K562 (cell line): ENCODE measurements at regions not wholly inside any gene's neighbourhood (a gene's known extent, or its start where the extent isn't known, plus 50 kb on each side); places are given as distances from the start of the nearest gene placed in this dataset.
A peak's percentile ranks its signal among the peaks of the same experiment; 100 is the strongest.

ENCODE experiments used
- ATAC-seq: fragments of 200-7000 bp; cut with Tn5 transposase; 3 replicates; pipeline ENCODE4 v1.9.1; 2020; ENCODE audit warnings: moderate library complexity
- BruUV-seq: library from RNA; stranded (reverse); fragments of 400-500 nt; replicated peaks from 2 replicates; lab custom pipeline; 2021; lab: Mats Ljungman, UMichigan
- CTCF ChIA-PET: fragments of 300-600 bp; formaldehyde crosslinking; extraction: SDS; loops from one replicate; lab custom pipeline; 2021; ENCODE audit warnings: low intra/inter-chr PET ratio; lab: Yijun Ruan, JAX
- POLR2A ChIA-PET: fragments of 300-600, 350-650 bp; sonication (Branson Sonifier 250); formaldehyde crosslinking; extraction: SDS; loops from one replicate; lab custom pipeline; 2021; ENCODE audit warnings: antibody characterized with exemption, inconsistent platforms; lab: Yijun Ruan, JAX
- DNase-seq, 4 experiments: peaks; one replicate each; pipeline versions ENCODE4 v3.0.0 to v3.0.0-alpha.2; 2011 to 2018; ENCODE audit warnings: low spot score in 3 of 4, mixed read lengths in 3 of 4; ENCODE audit errors: extremely low read depth in 1 of 4
- FAIRE-seq: peaks from 2 replicates; lab custom pipeline; 2011; peaks lifted over from hg19 to GRCh38; lab: Jason Lieb, UNC
- H2AFZ ChIP-seq: 2 replicates; pipeline ENCODE4 v1.6.0; 2011; ENCODE audit warnings: low read depth, low read length, control low read depth, inconsistent platforms
- H3K27ac ChIP-seq: fragments of 200-600 bp; 3 replicates; pipeline ENCODE4 v1.8.0; 2011; ENCODE audit warnings: low read depth, mild to moderate bottlenecking, control low read depth, inconsistent platforms, low read length, moderate library complexity, mixed read lengths; ENCODE audit errors: extremely low read depth
- H3K27me3 ChIP-seq, 2 experiments: fragments of 300-600 bp in 1 of 2; 2 replicates in 1 of 2; 3 replicates in 1 of 2; pipeline versions ENCODE4 v1.6.0 to v1.8.0; 2011; ENCODE audit warnings: inconsistent platforms in 2 of 2, low read length in 2 of 2, mild to moderate bottlenecking in 1 of 2, mixed read lengths in 1 of 2, moderate library complexity in 1 of 2; ENCODE audit not compliant: control insufficient read depth in 2 of 2, insufficient read depth in 2 of 2
- H3K36me3 ChIP-seq: fragments of 300-600 bp; 3 replicates; pipeline ENCODE4 v1.8.0; 2011; ENCODE audit warnings: mild to moderate bottlenecking, low read length, inconsistent platforms; ENCODE audit not compliant: control insufficient read depth, insufficient read depth
- H3K4me1 ChIP-seq, 2 experiments: fragments of 200-600 bp in 1 of 2; replicated peaks in 1 of 2; 2 replicates in 1 of 2; 3 replicates in 1 of 2; pipeline versions ENCODE4 v1.5.1 to v1.8.0; 2011; ENCODE audit warnings: inconsistent platforms in 2 of 2, low read length in 2 of 2, mild to moderate bottlenecking in 1 of 2, mixed read lengths in 1 of 2, moderate library complexity in 1 of 2; ENCODE audit not compliant: control insufficient read depth in 2 of 2, insufficient read depth in 2 of 2
- H3K4me2 ChIP-seq: 2 replicates; pipeline ENCODE4 v1.6.1; 2011; ENCODE audit warnings: low read length, control low read depth, inconsistent platforms, mixed read lengths; ENCODE audit not compliant: insufficient read depth
- H3K4me3 ChIP-seq: fragments of 200-600 bp; sonication (generic), shearing (Covaris generic); 2 replicates; pipeline ENCODE4 v1.5.1; 2016; ENCODE audit warnings: control low read depth, inconsistent platforms
- H3K79me2 ChIP-seq: fragments of 200-600 bp; 3 replicates; pipeline ENCODE4 v1.8.0; 2011; ENCODE audit warnings: low read length, inconsistent platforms; ENCODE audit not compliant: control insufficient read depth, insufficient read depth
- H3K9ac ChIP-seq, 2 experiments: 2 replicates each; pipeline versions ENCODE4 v1.6.0 to v1.6.1; 2011; ENCODE audit warnings: low read depth in 2 of 2, low read length in 2 of 2, control low read depth in 1 of 2, inconsistent platforms in 1 of 2, mild to moderate bottlenecking in 1 of 2, mixed read lengths in 1 of 2; ENCODE audit not compliant: insufficient read depth in 1 of 2
- H3K9me1 ChIP-seq: one replicate; pipeline ENCODE4 v1.6.0; 2011; ENCODE audit warnings: inconsistent platforms, mild to moderate bottlenecking, low read length, moderate library complexity; ENCODE audit not compliant: control insufficient read depth, insufficient read depth
- H3K9me3 ChIP-seq: replicated peaks from 2 replicates; pipeline ENCODE4 v1.5.1; 2011; ENCODE audit warnings: low read depth, low read length, inconsistent platforms; ENCODE audit not compliant: control insufficient read depth, insufficient read depth
- H4K20me1 ChIP-seq: replicated peaks from 2 replicates; pipeline ENCODE4 v1.6.1; 2011; ENCODE audit warnings: low read length, inconsistent platforms, mixed read lengths; ENCODE audit not compliant: control insufficient read depth, insufficient read depth
- ETS2 ChIP-seq: IDR thresholded peaks from 2 replicates; pipeline ENCODE4 v1.6.1; 2016; ENCODE audit warnings: borderline replicate concordance, missing genetic modification characterization, mild to moderate bottlenecking, moderate library complexity, missing compliant biosample characterization; ENCODE audit not compliant: poor library complexity, severe bottlenecking
- ETV6 ChIP-seq, 3 experiments: fragments of 150-350 bp in 1 of 3; sonication (generic) in 1 of 3; formaldehyde crosslinking in 1 of 3; IDR thresholded peaks; 2 replicates each; pipeline versions ENCODE4 v1.6.1 to v1.8.0; 2014 to 2022; ENCODE audit warnings: borderline replicate concordance in 2 of 3, low read depth in 2 of 3, antibody characterized with exemption in 1 of 3, low read length in 1 of 3, mild to moderate bottlenecking in 1 of 3, missing genetic modification reagents in 1 of 3
- GTF2B ChIP-seq: IDR thresholded peaks from 2 replicates; pipeline ENCODE4 v1.6.1; 2011; ENCODE audit not compliant: insufficient read length; ENCODE audit errors: extremely low read depth
- MECOM ChIP-seq: fragments of 250-450 bp; sonication (Bioruptor Pico); IDR thresholded peaks from 2 replicates; pipeline ENCODE4 v1.8.0; 2022; ENCODE audit warnings: inconsistent platforms
- PATZ1 ChIP-seq: fragments of 250-450 bp; sonication (Bioruptor Pico); IDR thresholded peaks from 2 replicates; pipeline ENCODE4 v1.5.0; 2020; ENCODE audit warnings: mild to moderate bottlenecking, borderline replicate concordance
- PML ChIP-seq: IDR thresholded peaks from 2 replicates; pipeline ENCODE4 v1.6.1; 2012; ENCODE audit warnings: low read length, inconsistent platforms
- ZFP30 ChIP-seq: fragments of 250-450 bp; sonication (Bioruptor Pico); IDR thresholded peaks from 2 replicates; pipeline ENCODE4 v1.8.0; 2022; ENCODE audit warnings: moderate library complexity, mild to moderate bottlenecking, inconsistent platforms, borderline replicate concordance
- ZKSCAN3 ChIP-seq: fragments of 250-450 bp; sonication (Bioruptor Pico); IDR thresholded peaks from 2 replicates; pipeline ENCODE4 v1.4.0; 2020
- ZNF253 ChIP-seq: fragments of 250-450 bp; sonication (Bioruptor Pico); conservative IDR thresholded peaks from 2 replicates; pipeline ENCODE4 v1.6.1; 2021; ENCODE audit warnings: mild to moderate bottlenecking
- ZNF316 ChIP-seq: fragments of 450-650 bp; IDR thresholded peaks from 2 replicates; pipeline ENCODE4 v1.6.1; 2016
- ZSCAN29 ChIP-seq: fragments of 450-650 bp; IDR thresholded peaks from 2 replicates; pipeline ENCODE4 v1.6.1; 2017
- WGBS: fragments of 100-300 bp; shearing (Covaris generic); methylation state at CpG from one replicate; pipeline ENCODE4 v1.1.6; 2016; ENCODE audit warnings: low coverage, mixed read lengths; ENCODE audit not compliant: insufficient coverage; ENCODE audit errors: missing lambda C conversion rate; 5-methylcytosine and 5-hydroxymethylcytosine counted together
- in situ Hi-C: fragments of 300-500 bp; cut with MboI; formaldehyde crosslinking; loops from 4 replicates; pipeline ENCODE4 v1.15.0; 2018; ENCODE audit warnings: inconsistent platforms, mixed read lengths
- intact Hi-C: fragments of 100-400 bp; cut with micrococcal nuclease; formaldehyde crosslinking; loops from 2 replicates; pipeline ENCODE4 v1.14.2; 2022

GRCh38 chr7:84294847-84295455 lies 100.4 kb upstream of the SEMA3A start:
- H3K27ac ChIP-seq, result no peak overlapping the region
- in situ Hi-C loops, result no loop called here
- TF ChIP-seq ZNF316 (peak; percentile 45; the same call in 1 of the 2 replicates), ZSCAN29 (no peak)
- H3K4me3 ChIP-seq, result no peak overlapping the region
- ChIA-PET POLR2A (no interaction called here), CTCF (no interaction called here)
- ATAC-seq (no peak), FAIRE-seq (no peak), DNase-seq (no peak)
- no peak overlapping the region for H2AFZ ChIP-seq
- H3K4me1 ChIP-seq, result no peaks in the 10 kb centered on the region
- H3K79me2 ChIP-seq, result no peaks in the 10 kb centered on the region
- no peak overlapping the region for H3K9ac ChIP-seq
- H3K9me1 ChIP-seq, result no peaks in the 10 kb centered on the region
- WGBS, result 0% methylated on average over 1 of the region's 1 CpG
- H3K4me2 ChIP-seq, result no peak overlapping the region
- no peaks in the 10 kb centered on the region for H3K36me3 ChIP-seq
- no peaks in the 10 kb centered on the region for H4K20me1 ChIP-seq
- H3K9me3 ChIP-seq, result no peaks in the 10 kb centered on the region
- BruUV-seq, result no TSS peak
- intact Hi-C loops, result no loop called here
- H3K27me3 ChIP-seq, result no peaks in the 10 kb centered on the region

GRCh38 chr7:84294391-84294790 lies 99.8 kb upstream of the SEMA3A start:
- no peaks in the 10 kb centered on the region for H3K36me3 ChIP-seq
- CTCF ChIA-PET, result no interaction called here
- no TSS peak for BruUV-seq

More at GRCh38 chr7:84294391-84294790, 99.8 kb upstream of the SEMA3A start:
- H4K20me1 ChIP-seq, result no peaks in the 10 kb centered on the region
- H3K27me3 ChIP-seq, result no peaks in the 10 kb centered on the region
- POLR2A ChIA-PET, result no interaction called here
- no peaks in the 10 kb centered on the region for H3K9me1 ChIP-seq
- H3K79me2 ChIP-seq, result no peaks in the 10 kb centered on the region
- intact Hi-C loops (no loop called here), in situ Hi-C loops (no loop called here)
- H3K27ac ChIP-seq, result no peak overlapping the region
- no peak overlapping the region for H3K4me2 ChIP-seq
- H3K4me3 ChIP-seq, result no peak overlapping the region
- DNase-seq (no peak), ATAC-seq (no peak), FAIRE-seq (no peak)
- H2AFZ ChIP-seq, result no peak overlapping the region
- no peak overlapping the region for H3K9ac ChIP-seq
- 8% methylated on average over 2 of the region's 2 CpGs for WGBS
- no peak for TF ChIP-seq PML
- TF ChIP-seq ZNF253 (CRISPR knock-in tag), result no peak
- TF ChIP-seq ZFP30 (CRISPR knock-in tag), result no peak
- no peak for TF ChIP-seq MECOM (CRISPR knock-in tag)
- no peak for TF ChIP-seq GTF2B
- TF ChIP-seq ETS2 (tag), result no peak
- no peak for TF ChIP-seq ZKSCAN3 (CRISPR knock-in tag)
- TF ChIP-seq ETV6 (IDR thresholded peaks at IDR 0.05; ENCODE audit: borderline replicate concordance in 1 of 2, low read depth in 2 of 2, low read length in 1 of 2), result no peak
- TF ChIP-seq ETV6 (CRISPR knock-in tag; IDR thresholded peaks at IDR 0.05; ENCODE audit: borderline replicate concordance), result no peak
- no peak for TF ChIP-seq PATZ1 (CRISPR knock-in tag)
- H3K9me3 ChIP-seq, result no peaks in the 10 kb centered on the region
- no peaks in the 10 kb centered on the region for H3K4me1 ChIP-seq
